HG03280 (cell line): ENCODE measurements at regions not wholly inside any gene's neighbourhood (a gene's known extent, or its start where the extent isn't known, plus 50 kb on each side); places are given as distances from the start of the nearest gene placed in this dataset.

Source experiments
- ATAC-seq: cut with Tn5 transposase; IDR thresholded peaks from one replicate; pipeline ENCODE4 v1.9.1; 2021; ENCODE audit warnings: mild to moderate bottlenecking, moderate library complexity; ENCODE audit not compliant: unreplicated experiment

GRCh38 chr17:72534265-72534664, 413.4 kb downstream of the SOX9 start:
- no peak for ATAC-seq

GRCh38 chr17:72534776-72535175, 414.0 kb downstream of the SOX9 start:
- ATAC-seq = no peak

- no peak for ATAC-seq
These were observed 414.5 kb downstream of the SOX9 start for GRCh38 chr17:72535346-72535745.

GRCh38 chr17:72535779-72536178, 415.0 kb downstream of the SOX9 start:
- ATAC-seq = no peak

- ATAC-seq = no peak
These were observed 416.0 kb downstream of the SOX9 start for GRCh38 chr17:72536788-72537187.

- no peak for ATAC-seq
These were observed 417.6 kb downstream of the SOX9 start for GRCh38 chr17:72538443-72538842.

- no peak for ATAC-seq
These were observed 418.1 kb downstream of the SOX9 start for GRCh38 chr17:72538901-72539352.

- peak; percentile 77 for ATAC-seq
These were observed 419.4 kb downstream of the SOX9 start for GRCh38 chr17:72539981-72540897.

GRCh38 chr17:72542317-72542716, 421.5 kb downstream of the SOX9 start:
- no peak for ATAC-seq

- no peak for ATAC-seq
These were observed 424.9 kb downstream of the SOX9 start for GRCh38 chr17:72545766-72546165.

- no peak for ATAC-seq
These were observed 432.4 kb downstream of the SOX9 start for GRCh38 chr17:72553051-72553755.

- ATAC-seq = no peak
These were observed 433.7 kb downstream of the SOX9 start for GRCh38 chr17:72554508-72554907.

- no peak for ATAC-seq
These were observed 434.2 kb downstream of the SOX9 start for GRCh38 chr17:72555052-72555451.

- peak; percentile 65 for ATAC-seq
These were observed 436.4 kb downstream of the SOX9 start for GRCh38 chr17:72556944-72557826.

GRCh38 chr17:72558971-72559476, 438.2 kb downstream of the SOX9 start:
- ATAC-seq = no peak

- ATAC-seq = peak; percentile 73
These were observed 439.8 kb downstream of the SOX9 start for GRCh38 chr17:72560303-72561247.

GRCh38 chr17:72561266-72561665, 440.4 kb downstream of the SOX9 start:
- no peak for ATAC-seq

- ATAC-seq = no peak
These were observed 440.9 kb downstream of the SOX9 start for GRCh38 chr17:72561680-72562079.

GRCh38 chr17:72562615-72563188, 441.9 kb downstream of the SOX9 start:
- ATAC-seq = no peak
